IPS-18c (cell line): ENCODE measurements at regions not wholly inside any gene's neighbourhood (a gene's known extent, or its start where the extent isn't known, plus 50 kb on each side); places are given as distances from the start of the nearest gene placed in this dataset.

Source experiments
- H3K4me3 ChIP-seq: 2 replicates; pipeline ENCODE4 v1.7.0; 2013; ENCODE audit warnings: low read depth, mild to moderate bottlenecking, low read length, moderate library complexity; ENCODE audit not compliant: insufficient read depth
- H3K9me3 ChIP-seq: one replicate; pipeline ENCODE4 v1.6.1; 2013; ENCODE audit warnings: mild to moderate bottlenecking, low read length, moderate library complexity; ENCODE audit not compliant: control insufficient read depth, insufficient read depth

GRCh38 chr5:11963227-11963626, 59.0 kb upstream of the CTNND2 start:
- Histone ChIP-seq H3K4me3 (no peak overlapping the region), H3K9me3 (no peaks in the 10 kb centered on the region)

GRCh38 chr5:11962122-11962521, 57.9 kb upstream of the CTNND2 start:
- Histone ChIP-seq H3K9me3 (no peaks in the 10 kb centered on the region), H3K4me3 (no peak overlapping the region)

- Histone ChIP-seq H3K9me3 (no peaks in the 10 kb centered on the region), H3K4me3 (no peak overlapping the region)
These were observed 54.1 kb upstream of the CTNND2 start for GRCh38 chr5:11958321-11958720.

- Histone ChIP-seq H3K4me3 (no peak overlapping the region), H3K9me3 (no peaks in the 10 kb centered on the region)
These were observed 51.1 kb upstream of the CTNND2 start for GRCh38 chr5:11955331-11955730.
